ENCODE measurements at regions not wholly inside any gene's neighbourhood (a gene's known extent, or its start where the extent isn't known, plus 50 kb on each side); places are given as distances from the start of the nearest gene placed in this dataset.
"Not testable (repeated sequence)": the region's sequence is repeated elsewhere in the genome, so short reads cannot be mapped to it uniquely, and the experiment has no call there.

- Histone ChIP-seq H3K27me3 (ENCODE audit: control insufficient read depth, insufficient read depth, low read length) (no peaks in the 10 kb centered on the region), H3K4me3 (ENCODE audit: low read depth, low read length) (no peak overlapping the region), H3K36me3 (ENCODE audit: control insufficient read depth, insufficient read depth, low read length) (no peaks in the 10 kb centered on the region)
- no peak for TF ChIP-seq CTCF (IDR thresholded peaks at IDR 0.05; ENCODE audit: insufficient read depth, low read length, severe bottlenecking)
- DNase-seq (ENCODE audit: low read depth) (no peak), FAIRE-seq (no peak)
Measured at GRCh38 chr16:60143348-60143705, 1409.2 kb upstream of the GOT2 start.

- TF ChIP-seq CTCF (IDR thresholded peaks at IDR 0.05; ENCODE audit: insufficient read depth, low read length, severe bottlenecking), result no peak
- no peaks in the 10 kb centered on the region for H3K27me3 ChIP-seq (ENCODE audit: control insufficient read depth, insufficient read depth, low read length)
Measured at GRCh38 chr16:60142619-60143347, 1408.7 kb upstream of the GOT2 start.

GRCh38 chr16:60137891-60138290, 1403.8 kb upstream of the GOT2 start:
- FAIRE-seq (no peak), DNase-seq (ENCODE audit: low read depth) (no peak)
- Histone ChIP-seq H3K27me3 (ENCODE audit: control insufficient read depth, insufficient read depth, low read length) (no peaks in the 10 kb centered on the region), H3K36me3 (ENCODE audit: control insufficient read depth, insufficient read depth, low read length) (no peaks in the 10 kb centered on the region), H3K4me3 (ENCODE audit: low read depth, low read length) (no peak overlapping the region)
- TF ChIP-seq CTCF (IDR thresholded peaks at IDR 0.05; ENCODE audit: insufficient read depth, low read length, severe bottlenecking), result no peak

More at GRCh38 chr16:60142619-60143347, 1408.7 kb upstream of the GOT2 start:
- FAIRE-seq (no peak), DNase-seq (ENCODE audit: low read depth) (no peak)
- Histone ChIP-seq H3K36me3 (ENCODE audit: control insufficient read depth, insufficient read depth, low read length) (no peaks in the 10 kb centered on the region), H3K4me3 (ENCODE audit: low read depth, low read length) (no peak overlapping the region)

GRCh38 chr16:60127196-60127595, 1393.1 kb upstream of the GOT2 start:
- FAIRE-seq (no peak), DNase-seq (ENCODE audit: low read depth) (no peak)
- Histone ChIP-seq H3K27me3 (ENCODE audit: control insufficient read depth, insufficient read depth, low read length) (no peaks in the 10 kb centered on the region), H3K4me3 (ENCODE audit: low read depth, low read length) (no peak overlapping the region), H3K36me3 (ENCODE audit: control insufficient read depth, insufficient read depth, low read length) (no peaks in the 10 kb centered on the region)
- no peak for TF ChIP-seq CTCF (IDR thresholded peaks at IDR 0.05; ENCODE audit: insufficient read depth, low read length, severe bottlenecking)

GRCh38 chr16:60126115-60126514, 1392.0 kb upstream of the GOT2 start:
- not testable (repeated sequence) for H3K36me3 ChIP-seq (ENCODE audit: control insufficient read depth, insufficient read depth, low read length); DNase-seq (ENCODE audit: low read depth); FAIRE-seq; H3K27me3 ChIP-seq (ENCODE audit: control insufficient read depth, insufficient read depth, low read length); H3K4me3 ChIP-seq (ENCODE audit: low read depth, low read length)

GRCh38 chr16:60123392-60124023, 1389.4 kb upstream of the GOT2 start:
- no peak for DNase-seq (ENCODE audit: low read depth)
- Histone ChIP-seq H3K4me3 (ENCODE audit: low read depth, low read length) (no peak overlapping the region), H3K27me3 (ENCODE audit: control insufficient read depth, insufficient read depth, low read length) (no peaks in the 10 kb centered on the region), H3K36me3 (ENCODE audit: control insufficient read depth, insufficient read depth, low read length) (no peaks in the 10 kb centered on the region)
- FAIRE-seq, result no peak
- no peak for TF ChIP-seq CTCF (IDR thresholded peaks at IDR 0.05; ENCODE audit: insufficient read depth, low read length, severe bottlenecking)

All from bronchial epithelial cell (primary cell).